Activated CD8-positive, alpha-beta memory T cell treated with anti-CD3 and anti-CD28 coated beads for 36 hours (primary cell): ENCODE measurements at regions not wholly inside any gene's neighbourhood (a gene's known extent, or its start where the extent isn't known, plus 50 kb on each side); places are given as distances from the start of the nearest gene placed in this dataset.
"Not testable (repeated sequence)": the region's sequence is repeated elsewhere in the genome, so short reads cannot be mapped to it uniquely, and the experiment has no call there.

Experiments
- CTCF ChIA-PET: fragments of 350-600 bp; sonication (Branson Sonifier 250); formaldehyde crosslinking; loops from one replicate; lab custom pipeline; 2021; ENCODE audit warnings: antibody characterized with exemption; lab: Charles Lee
- POLR2A ChIA-PET: fragments of 350-600 bp; sonication (Branson Sonifier 250); formaldehyde crosslinking; loops from one replicate; lab custom pipeline; 2021; ENCODE audit warnings: antibody characterized with exemption; lab: Charles Lee

GRCh38 chr5:25764733-25765132 lies 1120.0 kb upstream of the CDH10 start:
- ChIA-PET CTCF (no interaction called here), POLR2A (no interaction called here)

DNA sequence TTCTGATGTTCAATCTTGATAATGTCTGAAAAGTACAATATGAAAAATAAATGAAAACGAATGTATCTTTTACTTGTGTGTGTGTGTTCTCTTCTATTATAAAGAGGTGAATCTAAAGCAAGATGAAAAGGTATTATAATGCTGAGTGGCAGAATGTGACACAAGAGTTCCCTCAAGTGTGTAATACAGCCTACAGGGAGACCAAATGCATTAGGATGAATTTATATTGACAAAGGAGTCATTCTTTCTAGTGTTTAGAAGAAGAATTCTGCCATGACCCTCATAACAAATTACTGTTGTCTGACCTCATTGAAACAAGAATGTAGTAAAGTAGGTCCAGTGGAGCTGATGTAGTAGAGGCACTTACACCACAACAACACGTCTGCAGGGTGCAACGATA lies 1119.0 kb upstream of the CDH10 start:
- CTCF ChIA-PET: no interaction called here

GRCh38 chr5:25754895-25755294 lies 1110.1 kb upstream of the CDH10 start:
- ChIA-PET CTCF (no interaction called here), POLR2A (no interaction called here)

More for the DNA sequence above, 1119.0 kb upstream of the CDH10 start:
- POLR2A ChIA-PET: no interaction called here

GRCh38 chr5:25744908-25745307 lies 1100.1 kb upstream of the CDH10 start:
- ChIA-PET CTCF (no interaction called here), POLR2A (no interaction called here)

GRCh38 chr5:25716680-25717079 lies 1071.9 kb upstream of the CDH10 start:
- ChIA-PET CTCF (no interaction called here), POLR2A (no interaction called here)

DNA sequence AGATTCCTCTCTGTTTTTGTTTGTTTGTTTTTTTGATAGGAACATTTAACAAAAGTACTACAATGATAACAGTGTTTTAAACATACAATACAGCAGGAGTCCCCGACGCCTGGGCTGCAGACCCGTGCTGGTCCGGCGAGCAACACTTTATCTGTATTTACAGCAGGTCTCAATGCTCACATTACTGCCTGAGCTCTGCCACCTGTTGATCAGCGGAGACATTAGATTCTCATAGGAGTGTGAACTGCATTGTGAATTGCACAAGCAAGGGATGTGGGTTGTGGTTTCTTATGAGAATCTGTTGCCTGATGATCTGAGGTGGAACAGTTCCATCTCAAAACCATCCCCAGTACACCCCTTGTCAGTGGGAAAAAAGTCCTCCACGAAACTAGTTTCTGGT lies 1068.5 kb upstream of the CDH10 start:
- POLR2A ChIA-PET: no interaction called here

GRCh38 chr5:25707093-25707492 lies 1062.3 kb upstream of the CDH10 start:
- CTCF ChIA-PET: no interaction called here
- POLR2A ChIA-PET: no interaction called here

More for the DNA sequence above, 1068.5 kb upstream of the CDH10 start:
- CTCF ChIA-PET: no interaction called here

DNA sequence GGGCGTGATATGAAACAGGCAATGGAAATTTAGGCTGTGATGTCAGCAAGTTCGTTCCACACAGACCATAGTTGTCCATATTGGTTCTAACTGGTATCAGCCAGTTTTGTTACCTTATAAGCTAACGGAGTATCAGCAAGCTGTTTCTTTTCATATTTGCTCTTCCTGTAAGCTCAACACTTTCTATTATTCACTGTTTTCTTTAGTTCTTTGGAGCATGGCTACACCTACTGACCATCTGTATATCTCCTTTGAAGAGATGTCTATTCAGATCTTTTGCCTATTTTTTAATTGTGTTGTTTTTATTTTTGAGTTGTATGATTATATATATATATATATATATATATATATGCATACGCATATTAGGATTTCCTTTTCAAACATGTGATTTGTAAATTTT lies 1057.2 kb upstream of the CDH10 start:
- ChIA-PET POLR2A (no interaction called here), CTCF (no interaction called here)

DNA sequence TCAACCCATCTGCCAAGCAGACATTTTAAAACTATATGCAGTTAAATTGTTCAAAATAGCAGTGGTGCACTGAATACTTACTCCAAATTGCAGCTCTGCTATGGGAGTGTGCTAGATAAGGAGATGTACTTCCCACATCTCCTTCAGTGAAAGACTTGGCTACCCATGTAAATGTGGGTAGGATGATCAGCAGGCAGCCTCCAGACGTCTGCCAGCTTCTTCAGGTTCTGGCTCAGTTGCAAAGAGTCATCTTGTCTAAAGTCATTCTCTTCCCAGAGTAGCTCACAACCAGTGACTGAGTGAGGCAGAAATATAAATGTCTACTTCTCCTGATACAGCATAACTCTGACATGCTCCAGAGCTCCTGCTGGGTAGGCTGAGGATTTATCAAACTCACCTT lies 1050.0 kb upstream of the CDH10 start:
- ChIA-PET CTCF (no interaction called here), POLR2A (no interaction called here)

- POLR2A ChIA-PET: no interaction called here
- CTCF ChIA-PET: no interaction called here
These were observed 1043.4 kb upstream of the CDH10 start for GRCh38 chr5:25688156-25688555.

GRCh38 chr5:25669645-25670401 lies 1025.0 kb upstream of the CDH10 start:
- ChIA-PET CTCF (no interaction called here), POLR2A (no interaction called here)

DNA sequence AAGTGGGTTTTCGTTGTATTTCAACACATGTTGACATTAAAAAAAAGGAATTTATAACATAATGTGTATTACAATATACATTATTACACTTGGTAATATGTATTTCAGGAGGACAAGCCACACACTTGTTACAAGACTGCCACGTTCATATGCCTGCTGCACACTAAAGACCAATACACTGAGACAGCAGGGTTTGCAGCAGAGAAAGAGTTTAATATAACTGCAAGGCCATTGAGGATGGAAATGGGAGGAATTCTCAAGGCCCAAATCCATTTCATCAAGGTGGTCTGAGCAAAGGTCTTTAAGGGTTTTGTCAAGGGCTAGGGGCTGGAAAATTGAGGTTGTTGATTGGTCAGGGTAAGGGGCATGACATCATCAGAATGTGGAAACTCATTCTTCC lies 1017.8 kb upstream of the CDH10 start:
- CTCF ChIA-PET: no interaction called here
- POLR2A ChIA-PET: no interaction called here

- POLR2A ChIA-PET, CTCF ChIA-PET: not testable (repeated sequence)
These were observed 1005.5 kb upstream of the CDH10 start for GRCh38 chr5:25650316-25650715.

- POLR2A ChIA-PET: no interaction called here
- CTCF ChIA-PET: no interaction called here
These were observed 1005.0 kb upstream of the CDH10 start for GRCh38 chr5:25649628-25650265.

DNA sequence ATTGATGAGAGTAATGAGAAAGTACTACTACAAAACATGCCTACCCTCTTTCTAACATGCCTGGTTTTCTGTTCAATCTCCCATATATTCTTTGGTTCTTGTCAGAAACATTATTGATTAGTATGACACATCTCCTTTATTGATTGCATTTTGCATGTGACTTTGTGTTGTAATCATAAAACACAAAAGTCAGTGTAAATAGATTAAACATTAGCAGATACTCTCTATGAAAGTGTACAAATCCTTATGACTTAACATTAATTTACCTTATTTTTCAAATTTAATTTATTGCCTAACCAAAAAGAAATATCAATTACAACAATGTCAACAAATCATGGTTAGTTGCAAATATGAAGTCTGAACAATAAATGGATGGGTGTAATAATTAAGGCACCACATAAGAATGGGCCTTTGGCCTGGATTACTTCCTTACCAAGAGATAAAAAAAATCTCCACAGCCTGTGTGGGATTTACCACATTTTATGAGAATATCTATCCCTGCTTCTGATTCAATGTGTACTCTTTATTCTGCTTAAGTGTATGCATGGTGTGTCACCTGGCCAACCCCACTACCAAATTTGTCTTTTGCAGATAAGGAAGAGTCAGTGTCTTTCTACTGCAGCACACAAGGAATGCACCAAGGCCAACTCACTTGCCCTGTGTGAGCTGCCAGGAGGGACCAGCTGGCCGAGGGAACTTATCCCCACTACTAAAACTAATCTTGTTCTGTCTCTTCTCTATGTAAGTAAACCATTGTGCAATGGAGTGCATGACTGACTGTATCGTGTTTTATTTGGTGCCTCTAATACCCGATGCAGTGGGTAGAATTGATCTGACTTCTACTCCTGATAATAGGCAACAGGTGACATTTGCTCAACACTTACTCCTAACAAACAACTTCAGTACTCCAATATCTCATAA lies 1001.9 kb upstream of the CDH10 start:
- CTCF ChIA-PET: no interaction called here

GRCh38 chr5:25641124-25641523 lies 996.3 kb upstream of the CDH10 start:
- ChIA-PET CTCF (no interaction called here), POLR2A (no interaction called here)

More for the DNA sequence above, 1001.9 kb upstream of the CDH10 start:
- POLR2A ChIA-PET: no interaction called here

DNA sequence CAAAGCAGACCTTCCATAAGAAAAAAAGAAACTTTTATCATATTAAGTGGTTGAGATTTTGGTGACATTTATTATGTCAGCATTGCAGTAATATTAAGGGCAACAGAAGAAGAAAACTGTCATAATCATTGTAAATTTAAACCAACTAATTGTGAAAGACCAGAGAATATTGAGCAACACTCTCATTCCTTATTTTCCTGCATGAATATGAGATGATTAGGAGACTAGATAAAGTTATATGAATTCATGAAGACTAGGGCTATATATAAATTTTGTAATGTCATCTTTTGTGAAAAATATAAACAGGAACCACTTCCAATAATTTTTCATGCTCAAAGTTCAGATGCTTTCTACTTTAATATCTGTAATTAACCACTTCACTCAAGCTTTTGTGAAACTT lies 974.5 kb upstream of the CDH10 start:
- ChIA-PET CTCF (no interaction called here), POLR2A (no interaction called here)

GRCh38 chr5:25618821-25619220 lies 974.0 kb upstream of the CDH10 start:
- CTCF ChIA-PET: no interaction called here
- POLR2A ChIA-PET: no interaction called here

DNA sequence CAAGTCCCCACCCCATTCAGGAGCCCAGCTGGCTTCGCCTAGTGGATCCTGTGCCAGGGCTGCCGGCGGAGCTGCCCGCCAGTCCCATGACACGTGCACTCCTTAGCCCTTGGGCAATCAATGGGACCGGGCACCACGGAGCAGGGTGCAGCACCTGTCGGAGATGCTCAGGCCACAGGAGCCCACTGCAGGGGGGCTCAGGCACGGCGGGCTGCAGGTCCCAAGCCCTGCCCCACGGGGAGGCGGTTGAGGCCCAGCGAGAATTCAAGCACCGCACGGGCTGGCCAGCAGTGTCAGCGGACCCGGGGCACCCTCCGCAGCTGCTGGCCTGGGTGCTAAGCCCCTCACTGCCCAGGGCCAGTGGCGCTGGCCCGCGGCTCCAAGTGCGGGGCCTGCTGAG lies 969.7 kb upstream of the CDH10 start:
- POLR2A ChIA-PET: no interaction called here
- CTCF ChIA-PET: no interaction called here

DNA sequence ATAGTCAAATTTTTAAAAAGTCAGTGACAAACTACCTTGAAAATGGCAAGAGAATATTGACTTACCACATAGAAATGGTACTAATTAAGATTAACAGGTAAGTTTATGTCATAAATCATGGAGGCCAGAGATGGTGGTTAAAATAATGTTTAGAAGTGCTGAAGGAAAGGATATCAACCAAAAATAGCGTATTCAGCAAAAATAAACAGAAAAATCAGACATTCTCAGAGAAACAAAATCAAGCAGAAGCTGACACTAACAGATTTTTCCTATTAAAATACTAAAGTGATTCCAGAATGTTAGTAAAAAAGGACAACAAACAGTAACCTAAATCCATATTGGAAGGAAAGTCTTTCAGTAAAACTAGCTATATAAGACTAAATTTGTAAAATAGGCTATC lies 959.9 kb upstream of the CDH10 start:
- ChIA-PET CTCF (no interaction called here), POLR2A (no interaction called here)
